Activated CD8-positive, alpha-beta T cell treated with anti-CD3 and anti-CD28 coated beads for 36 hours (primary cell): ENCODE measurements at regions not wholly inside any gene's neighbourhood (a gene's known extent, or its start where the extent isn't known, plus 50 kb on each side); places are given as distances from the start of the nearest gene placed in this dataset.

Source experiments
- ATAC-seq: fragments of 200-7000 bp; cut with Tn5 transposase; one replicate; pipeline ENCODE4 v1.10.0; 2021; ENCODE audit warnings: mild to moderate bottlenecking, moderate library complexity
- CTCF ChIA-PET: fragments of 350-600 bp; sonication (Branson Sonifier 250); formaldehyde crosslinking; loops from one replicate; lab custom pipeline; 2021; ENCODE audit warnings: antibody characterized with exemption; lab: Charles Lee
- POLR2A ChIA-PET: fragments of 350-600 bp; sonication (Branson Sonifier 250); formaldehyde crosslinking; loops from one replicate; lab custom pipeline; 2021; ENCODE audit warnings: antibody characterized with exemption; lab: Charles Lee
- DNase-seq: peaks from one replicate; pipeline ENCODE4 v3.0.0-alpha.2; 2020
- H3K27ac Mint-ChIP-seq: one replicate; pipeline ENCODE4 v1.8.0; 2021; ENCODE audit warnings: mild to moderate bottlenecking, mixed read lengths
- H3K27me3 Mint-ChIP-seq: one replicate; pipeline ENCODE4 v1.8.0; 2021; ENCODE audit warnings: mixed read lengths
- H3K36me3 Mint-ChIP-seq: one replicate; pipeline ENCODE4 v1.8.0; 2021; ENCODE audit warnings: low read depth, mixed read lengths
- H3K4me1 Mint-ChIP-seq: one replicate; pipeline ENCODE4 v1.8.0; 2021; ENCODE audit warnings: low read depth, mixed read lengths
- H3K4me3 Mint-ChIP-seq: one replicate; pipeline ENCODE4 v1.8.0; 2021; ENCODE audit warnings: mild to moderate bottlenecking, moderate library complexity, mixed read lengths
- H3K9me3 Mint-ChIP-seq: one replicate; pipeline ENCODE4 v1.8.0; 2021; ENCODE audit warnings: mixed read lengths
- CTCF ChIP-seq: fragments of 200-600 bp; IDR thresholded peaks from one replicate; pipeline ENCODE4 v1.8.0; 2022; ENCODE audit warnings: antibody characterized with exemption, mild to moderate bottlenecking
- intact Hi-C: fragments of 100-400 bp; cut with micrococcal nuclease; formaldehyde crosslinking; loops from one replicate; pipeline ENCODE4 v1.10.0; 2022

GRCh38 chr14:36027354-36027753 lies 149.2 kb downstream of the PTCSC3 start:
- Mint-ChIP-seq H3K27me3 (peaks cover 15% of the 10 kb centered on the region), H3K4me1 (no peaks in the 10 kb centered on the region)
- intact Hi-C loops: no loop called here

GRCh38 chr14:36022765-36023410 lies 153.6 kb downstream of the PTCSC3 start:
- TF ChIP-seq CTCF: no peak
- DNase-seq: no peak
- ATAC-seq: no peak
- H3K9me3 Mint-ChIP-seq: no peaks in the 10 kb centered on the region
- H3K27ac Mint-ChIP-seq: no peak overlapping the region
- peaks cover 10% of the 10 kb centered on the region for H3K27me3 Mint-ChIP-seq
- intact Hi-C loops: loop anchor here (5.0 kb wide), 1 partner anchor 141 kb away; no protein-coding TSS in a partner anchor
- H3K4me1 Mint-ChIP-seq: peaks cover 12% of the 10 kb centered on the region
- H3K36me3 Mint-ChIP-seq: no peaks in the 10 kb centered on the region
- ChIA-PET CTCF (no interaction called here), POLR2A (interaction anchor here (0.7 kb wide), 1 partner anchor 12 kb away, joined by 4 read pairs; no protein-coding TSS in a partner anchor)
- H3K4me3 Mint-ChIP-seq: no peak overlapping the region

More at GRCh38 chr14:36027354-36027753, 149.2 kb downstream of the PTCSC3 start:
- TF ChIP-seq CTCF: no peak
- Mint-ChIP-seq H3K27ac (no peak overlapping the region), H3K9me3 (no peaks in the 10 kb centered on the region), H3K4me3 (no peak overlapping the region), H3K36me3 (no peaks in the 10 kb centered on the region)
- no peak for DNase-seq
- ChIA-PET POLR2A (no interaction called here), CTCF (no interaction called here)
- no peak for ATAC-seq

DNA sequence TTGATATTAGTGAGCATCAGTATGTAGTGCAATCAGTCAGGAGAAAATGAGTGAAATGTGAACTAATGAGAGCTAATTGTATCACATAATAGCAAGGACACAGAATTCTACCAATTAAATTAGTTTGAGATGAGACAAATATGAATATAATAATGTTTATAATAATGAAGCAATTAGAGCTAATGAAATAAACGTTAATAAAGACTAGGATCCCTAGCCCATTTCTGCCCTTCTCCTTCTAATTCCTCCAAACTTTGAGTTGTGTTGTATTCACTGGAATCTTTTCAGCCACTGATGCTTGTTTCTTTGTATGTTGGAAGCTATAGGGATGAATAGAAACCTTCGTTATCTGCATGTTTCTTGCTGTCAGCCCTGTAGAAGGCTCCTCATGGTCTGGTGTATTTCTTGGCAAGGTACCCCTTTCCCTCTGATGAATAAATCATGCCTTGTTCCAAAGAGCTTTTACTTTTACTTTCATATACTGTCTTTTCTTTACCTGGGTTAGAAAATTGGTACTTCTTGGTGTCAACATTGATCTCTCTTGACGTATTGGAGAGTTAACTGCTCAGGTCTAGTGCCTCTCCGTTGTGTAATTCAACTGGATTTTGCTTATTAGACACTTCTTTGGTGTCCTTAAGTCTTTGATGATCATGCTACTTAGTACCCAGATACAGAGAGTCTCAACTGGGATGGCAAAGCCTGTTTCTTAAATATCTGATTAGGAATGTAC lies 154.8 kb downstream of the PTCSC3 start:
- Mint-ChIP-seq H3K27me3 (peaks cover 5% of the 10 kb centered on the region), H3K36me3 (no peaks in the 10 kb centered on the region), H3K9me3 (no peaks in the 10 kb centered on the region), H3K4me1 (peaks cover 12% of the 10 kb centered on the region), H3K27ac (no peak overlapping the region), H3K4me3 (no peak overlapping the region)
- no peak for DNase-seq
- no peak for ATAC-seq
- intact Hi-C loops: loop anchor here (5.0 kb wide), 1 partner anchor 139 kb away; no protein-coding TSS in a partner anchor
- ChIA-PET CTCF (no interaction called here), POLR2A (no interaction called here)
- no peak for TF ChIP-seq CTCF

DNA sequence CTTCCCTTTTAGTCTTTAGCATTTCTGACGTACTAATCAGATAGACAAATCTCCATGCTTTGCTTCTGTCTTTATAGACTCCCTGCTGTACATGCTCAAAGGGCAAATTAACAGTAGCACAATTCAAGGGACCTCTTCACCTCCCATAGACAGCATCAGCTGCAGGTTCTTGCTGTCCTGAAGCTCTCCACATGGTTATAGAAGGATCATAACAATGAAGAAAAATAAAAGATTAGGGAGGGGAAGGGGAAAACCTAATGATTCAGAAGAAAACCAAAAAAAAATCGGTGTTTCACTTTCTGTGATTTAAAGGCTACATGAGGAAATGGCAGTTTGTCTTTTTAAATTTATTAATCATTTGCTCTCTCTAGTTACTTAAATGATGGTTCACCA lies 155.5 kb downstream of the PTCSC3 start:
- H3K4me1 Mint-ChIP-seq: peaks cover 12% of the 10 kb centered on the region
- no peaks in the 10 kb centered on the region for H3K9me3 Mint-ChIP-seq
- H3K36me3 Mint-ChIP-seq: no peaks in the 10 kb centered on the region
- peaks cover 5% of the 10 kb centered on the region for H3K27me3 Mint-ChIP-seq
- H3K4me3 Mint-ChIP-seq: no peak overlapping the region
- no peak overlapping the region for H3K27ac Mint-ChIP-seq
- intact Hi-C loops: loop anchor here (5.0 kb wide), 1 partner anchor 139 kb away; no protein-coding TSS in a partner anchor
- DNase-seq: no peak
- no peak for TF ChIP-seq CTCF
- ATAC-seq: no peak
- ChIA-PET CTCF (no interaction called here), POLR2A (no interaction called here)
